ENCODE measurements at regions not wholly inside any gene's neighbourhood (a gene's known extent, or its start where the extent isn't known, plus 50 kb on each side); places are given as distances from the start of the nearest gene placed in this dataset.

DNA sequence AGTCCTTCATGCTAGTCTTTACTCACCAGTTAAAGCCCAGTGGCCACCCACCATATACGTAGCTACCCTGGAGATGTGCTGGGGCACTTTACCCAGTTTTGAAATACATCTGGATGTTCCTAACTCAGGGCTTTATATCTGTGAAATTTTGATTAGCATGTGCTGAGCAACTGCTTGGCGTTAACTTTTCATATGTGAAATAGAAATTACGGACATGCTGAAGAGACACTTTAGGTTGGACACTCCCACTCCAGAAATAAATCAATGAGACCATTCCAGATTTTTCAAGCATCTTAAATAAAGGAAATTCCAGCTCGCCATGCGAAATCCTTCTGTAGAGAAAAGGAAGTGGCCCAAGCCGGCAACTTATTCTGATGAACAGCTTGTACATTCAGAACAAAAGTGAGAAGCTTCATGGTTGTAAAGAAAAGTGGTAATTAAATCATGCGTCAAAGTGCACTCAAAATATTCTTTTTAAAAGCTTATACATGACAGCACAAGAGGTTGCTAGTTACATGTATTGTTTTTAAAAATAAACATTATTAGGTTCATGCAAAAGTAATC is 153.5 kb upstream of the ITGB1 start:
- Histone ChIP-seq H3K9me3 (no peaks in the 10 kb centered on the region), H3K36me3 (no peaks in the 10 kb centered on the region), H3K4me1 (no peaks in the 10 kb centered on the region), H3K4me3 (no peak overlapping the region), H3K27me3 (no peaks in the 10 kb centered on the region), H3K27ac (no peak overlapping the region)
- DNase-seq = no peak
- 84 to 91% (median 91%) methylated on average over 7 of the region's 7 CpGs for WGBS, 5 donors
- intact Hi-C loops (cut with DNase I; ENCODE audit: low total_unique reads) = no loop called here
- no peak for TF ChIP-seq POLR2AphosphoS5 (IDR thresholded peaks at IDR 0.05)
- no peak for TF ChIP-seq EP300 (IDR thresholded peaks at IDR 0.05)
- TF ChIP-seq, protein P1, sequence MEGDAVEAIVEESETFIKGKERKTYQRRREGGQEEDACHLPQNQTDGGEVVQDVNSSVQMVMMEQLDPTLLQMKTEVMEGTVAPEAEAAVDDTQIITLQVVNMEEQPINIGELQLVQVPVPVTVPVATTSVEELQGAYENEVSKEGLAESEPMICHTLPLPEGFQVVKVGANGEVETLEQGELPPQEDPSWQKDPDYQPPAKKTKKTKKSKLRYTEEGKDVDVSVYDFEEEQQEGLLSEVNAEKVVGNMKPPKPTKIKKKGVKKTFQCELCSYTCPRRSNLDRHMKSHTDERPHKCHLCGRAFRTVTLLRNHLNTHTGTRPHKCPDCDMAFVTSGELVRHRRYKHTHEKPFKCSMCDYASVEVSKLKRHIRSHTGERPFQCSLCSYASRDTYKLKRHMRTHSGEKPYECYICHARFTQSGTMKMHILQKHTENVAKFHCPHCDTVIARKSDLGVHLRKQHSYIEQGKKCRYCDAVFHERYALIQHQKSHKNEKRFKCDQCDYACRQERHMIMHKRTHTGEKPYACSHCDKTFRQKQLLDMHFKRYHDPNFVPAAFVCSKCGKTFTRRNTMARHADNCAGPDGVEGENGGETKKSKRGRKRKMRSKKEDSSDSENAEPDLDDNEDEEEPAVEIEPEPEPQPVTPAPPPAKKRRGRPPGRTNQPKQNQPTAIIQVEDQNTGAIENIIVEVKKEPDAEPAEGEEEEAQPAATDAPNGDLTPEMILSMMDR (IDR thresholded peaks at IDR 0.05) = no peak

DNA sequence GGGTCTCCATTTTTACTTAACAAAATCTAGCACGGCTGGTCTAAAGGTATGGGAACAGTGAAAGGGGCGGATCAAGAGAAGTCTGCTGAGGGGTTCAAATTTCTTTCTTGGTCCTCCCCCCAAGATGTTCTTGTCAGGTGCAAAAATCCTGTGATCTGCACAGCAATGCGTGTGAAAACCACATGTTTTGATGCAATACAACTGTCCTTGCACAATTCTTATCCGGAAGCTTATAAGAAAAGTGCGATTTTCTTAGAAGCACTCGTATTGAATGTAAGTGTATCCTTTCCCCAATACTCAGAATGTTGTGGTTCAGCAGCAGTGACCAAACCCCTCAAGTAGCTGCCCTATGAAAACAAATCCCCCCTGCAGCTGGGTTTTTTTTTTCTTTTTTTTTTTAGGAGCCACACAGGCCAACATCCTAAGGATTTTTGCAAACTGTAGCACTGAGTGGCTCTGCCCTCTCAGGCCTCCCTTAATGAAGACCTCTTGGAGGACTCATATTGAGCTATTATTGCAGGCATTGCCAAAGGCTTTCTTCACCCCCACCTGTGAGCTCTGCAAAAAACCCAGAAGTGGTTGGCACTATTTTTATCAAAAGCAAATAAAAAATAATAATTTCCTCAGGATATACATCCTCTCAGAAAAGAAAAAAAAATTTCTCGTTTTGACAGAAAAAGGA is 151.9 kb upstream of the ITGB1 start:
- H3K4me3 ChIP-seq = no peak overlapping the region
- no peak for DNase-seq
- H3K36me3 ChIP-seq = no peaks in the 10 kb centered on the region
- no peaks in the 10 kb centered on the region for H3K9me3 ChIP-seq
- no peaks in the 10 kb centered on the region for H3K27me3 ChIP-seq
- TF ChIP-seq POLR2A (IDR thresholded peaks at IDR 0.05) (no peak), POLR2AphosphoS5 (IDR thresholded peaks at IDR 0.05) (no peak), EP300 (IDR thresholded peaks at IDR 0.05) (no peak)
- TF ChIP-seq, protein P1 (IDR thresholded peaks at IDR 0.05) = no peak
- intact Hi-C loops (cut with DNase I; ENCODE audit: low total_unique reads) = no loop called here
- H3K27ac ChIP-seq = no peak overlapping the region
- no peaks in the 10 kb centered on the region for H3K4me1 ChIP-seq
- WGBS, 5 donors = 77 to 86% (median 81%) methylated on average over 7 of the region's 7 CpGs

DNA sequence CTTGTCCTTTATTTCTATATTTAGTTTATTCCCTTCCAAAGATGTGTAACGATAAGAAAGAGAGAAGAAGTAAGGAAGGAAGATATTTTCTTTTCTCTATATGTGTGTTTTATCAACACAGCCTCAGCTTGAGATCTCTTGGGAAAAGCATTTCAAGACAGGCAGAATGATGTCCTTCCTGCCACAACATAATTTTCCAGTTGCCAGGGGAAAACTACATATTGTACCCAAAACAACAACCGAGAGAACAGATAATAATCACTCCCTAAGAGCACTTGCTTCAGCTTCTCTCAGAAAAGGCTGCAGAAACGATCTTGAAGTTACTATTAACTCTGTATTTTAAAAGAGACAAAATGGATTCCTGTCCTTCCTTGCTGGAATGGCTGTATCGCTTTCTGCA is 151.4 kb upstream of the ITGB1 start:
- WGBS, 5 donors = 65 to 77% (median 72%) methylated on average over 4 of the region's 4 CpGs

DNA sequence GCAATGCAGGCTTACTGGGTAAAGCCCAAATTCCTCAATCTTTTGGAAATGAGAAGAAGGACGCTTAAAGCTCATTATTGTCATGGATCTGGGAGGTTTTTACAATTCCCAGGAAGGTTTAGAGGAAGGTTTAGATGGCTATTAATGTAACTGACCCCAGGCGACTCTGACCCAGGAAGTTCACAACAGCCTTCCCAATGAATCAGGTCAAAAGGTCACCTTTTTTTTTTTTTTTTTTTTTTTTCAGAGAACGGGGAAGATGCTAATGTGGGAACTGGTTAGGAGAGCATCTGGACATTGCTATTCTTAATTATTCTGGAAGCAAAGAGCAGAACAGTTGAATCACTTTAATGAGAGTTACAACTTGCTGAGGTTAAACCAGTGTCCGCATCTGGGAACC is 149.9 kb upstream of the ITGB1 start:
- Histone ChIP-seq H3K9me3 (peaks cover 0 to 10% (median 4%) of the 10 kb centered on the region in 4 donors), H3K4me1 (no peaks in the 10 kb centered on the region), H3K27me3 (no peaks in the 10 kb centered on the region), H3K4me3 (no peak overlapping the region), H3K27ac (no peak overlapping the region), H3K36me3 (no peaks in the 10 kb centered on the region)
- WGBS, 5 donors = 84 to 89% (median 85%) methylated on average over 4 of the region's 4 CpGs
- TF ChIP-seq POLR2A (IDR thresholded peaks at IDR 0.05) (no peak), EP300 (IDR thresholded peaks at IDR 0.05) (no peak), POLR2AphosphoS5 (IDR thresholded peaks at IDR 0.05) (no peak)
- TF ChIP-seq, protein P1 (IDR thresholded peaks at IDR 0.05) = no peak
- no peak for DNase-seq
- intact Hi-C loops (cut with DNase I; ENCODE audit: low total_unique reads) = no loop called here

More for the DNA sequence above, 151.4 kb upstream of the ITGB1 start:
- TF ChIP-seq POLR2AphosphoS5 (IDR thresholded peaks at IDR 0.05) (no peak), EP300 (IDR thresholded peaks at IDR 0.05) (no peak), POLR2A (IDR thresholded peaks at IDR 0.05) (no peak)
- TF ChIP-seq, protein P1 (IDR thresholded peaks at IDR 0.05) = no peak
- DNase-seq = no peak
- intact Hi-C loops (cut with DNase I; ENCODE audit: low total_unique reads) = no loop called here
- H3K4me3 ChIP-seq = no peak overlapping the region
- no peaks in the 10 kb centered on the region for H3K4me1 ChIP-seq
- H3K36me3 ChIP-seq = no peaks in the 10 kb centered on the region
- no peaks in the 10 kb centered on the region for H3K9me3 ChIP-seq
- no peaks in the 10 kb centered on the region for H3K27me3 ChIP-seq
- no peak overlapping the region for H3K27ac ChIP-seq
